Nephron (organoid): ENCODE measurements at regions not wholly inside any gene's neighbourhood (a gene's known extent, or its start where the extent isn't known, plus 50 kb on each side); places are given as distances from the start of the nearest gene placed in this dataset.
A peak's percentile ranks its signal among the peaks of the same experiment; 100 is the strongest.

ENCODE experiments used
- H3K27ac Mint-ChIP-seq, 3 experiments: 2 replicates each; pipeline ENCODE4 v1.8.0; 2020; ENCODE audit warnings: mixed read lengths in 3 of 3, mild to moderate bottlenecking in 2 of 3, moderate library complexity in 1 of 3
- H3K27me3 Mint-ChIP-seq: 2 replicates; pipeline ENCODE4 v1.8.0; 2021; ENCODE audit warnings: low read depth, mild to moderate bottlenecking, moderate library complexity, mixed read lengths
- H3K36me3 Mint-ChIP-seq: 2 replicates; pipeline ENCODE4 v1.8.0; 2020; ENCODE audit warnings: low read depth, mixed read lengths
- H3K4me1 Mint-ChIP-seq: 2 replicates; pipeline ENCODE4 v1.8.0; 2020; ENCODE audit warnings: mixed read lengths
- H3K4me3 Mint-ChIP-seq, 3 experiments: 2 replicates each; pipeline ENCODE4 v1.8.0; 2020; ENCODE audit warnings: mild to moderate bottlenecking in 3 of 3, mixed read lengths in 3 of 3, moderate library complexity in 2 of 3
- H3K9me3 Mint-ChIP-seq: 2 replicates; pipeline ENCODE4 v1.8.0; 2020; ENCODE audit warnings: mixed read lengths
- TF ChIP-seq, protein P1 (sequence below), 3 experiments: fragments of 200-600 bp; sonication (generic); IDR thresholded peaks; one replicate each; pipeline ENCODE4 v1.5.0; 2021; ENCODE audit warnings: antibody characterized with exemption in 3 of 3; ENCODE audit not compliant: unreplicated experiment in 3 of 3

DNA sequence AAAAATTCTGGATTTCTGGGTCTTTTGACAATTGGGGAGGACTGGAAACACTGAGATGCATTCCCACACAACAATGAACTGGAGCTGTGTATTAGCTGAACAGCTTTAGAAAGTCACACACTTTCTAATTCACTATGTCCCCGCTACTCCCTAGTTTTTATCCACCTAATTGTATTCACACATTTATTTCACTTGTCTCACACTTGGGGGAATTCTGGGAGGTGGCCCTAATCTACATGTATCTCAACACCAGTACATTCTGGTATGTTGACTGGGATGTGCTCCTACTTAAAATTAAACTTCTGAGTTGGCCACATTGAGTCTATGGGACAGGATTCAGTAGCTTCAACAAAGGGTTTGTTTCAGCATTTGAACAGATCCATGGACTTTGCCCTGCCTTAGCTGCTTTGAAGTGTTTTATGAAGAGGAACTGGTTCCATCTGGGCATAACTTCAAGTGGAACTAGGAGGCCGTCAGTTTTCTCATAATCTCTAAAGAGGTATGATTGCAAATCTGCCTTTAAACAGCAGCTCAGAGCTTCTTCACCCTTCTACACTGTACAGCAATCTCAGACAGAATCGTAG, 106.5 kb upstream of the CMC1 start:
- Mint-ChIP-seq H3K27ac (peak overlapping the region in 1 of 3 experiments; percentile 26), H3K4me1 (peaks cover 7% of the 10 kb centered on the region), H3K9me3 (no peaks in the 10 kb centered on the region), H3K4me3 (no peak overlapping the region), H3K36me3 (no peaks in the 10 kb centered on the region), H3K27me3 (no peaks in the 10 kb centered on the region)
- TF ChIP-seq, protein P1, sequence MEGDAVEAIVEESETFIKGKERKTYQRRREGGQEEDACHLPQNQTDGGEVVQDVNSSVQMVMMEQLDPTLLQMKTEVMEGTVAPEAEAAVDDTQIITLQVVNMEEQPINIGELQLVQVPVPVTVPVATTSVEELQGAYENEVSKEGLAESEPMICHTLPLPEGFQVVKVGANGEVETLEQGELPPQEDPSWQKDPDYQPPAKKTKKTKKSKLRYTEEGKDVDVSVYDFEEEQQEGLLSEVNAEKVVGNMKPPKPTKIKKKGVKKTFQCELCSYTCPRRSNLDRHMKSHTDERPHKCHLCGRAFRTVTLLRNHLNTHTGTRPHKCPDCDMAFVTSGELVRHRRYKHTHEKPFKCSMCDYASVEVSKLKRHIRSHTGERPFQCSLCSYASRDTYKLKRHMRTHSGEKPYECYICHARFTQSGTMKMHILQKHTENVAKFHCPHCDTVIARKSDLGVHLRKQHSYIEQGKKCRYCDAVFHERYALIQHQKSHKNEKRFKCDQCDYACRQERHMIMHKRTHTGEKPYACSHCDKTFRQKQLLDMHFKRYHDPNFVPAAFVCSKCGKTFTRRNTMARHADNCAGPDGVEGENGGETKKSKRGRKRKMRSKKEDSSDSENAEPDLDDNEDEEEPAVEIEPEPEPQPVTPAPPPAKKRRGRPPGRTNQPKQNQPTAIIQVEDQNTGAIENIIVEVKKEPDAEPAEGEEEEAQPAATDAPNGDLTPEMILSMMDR (IDR thresholded peaks at IDR 0.05; ENCODE audit: unreplicated experiment in 3 of 3) = no peak

DNA sequence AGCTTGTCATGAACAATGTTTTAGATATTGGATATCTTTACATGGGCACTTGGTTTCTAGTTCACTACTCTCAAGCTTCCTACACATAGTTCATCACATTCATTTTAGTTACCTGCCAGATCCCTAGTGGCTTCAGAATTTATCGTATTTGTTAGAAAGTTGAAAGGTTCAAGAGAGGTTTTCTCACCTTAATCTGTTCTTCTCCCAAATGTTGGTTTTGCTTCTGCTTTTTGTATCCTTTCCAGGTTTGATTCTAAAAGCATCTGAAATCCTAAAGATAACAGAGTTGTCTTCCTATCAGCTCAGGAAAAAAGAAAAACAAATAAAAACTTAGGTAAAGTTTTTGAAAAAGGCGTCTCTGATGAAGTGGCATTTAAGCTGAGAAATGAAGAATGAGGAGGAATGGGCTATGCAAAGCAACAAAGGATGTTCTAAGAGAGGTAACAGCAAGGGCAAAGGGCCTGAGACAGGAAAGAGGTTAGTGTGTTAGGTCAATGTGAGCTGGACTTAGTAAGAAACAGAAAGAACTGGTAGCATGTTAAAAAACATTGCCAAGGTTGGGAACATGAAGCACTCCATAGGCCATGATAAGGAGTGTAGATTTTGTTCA, 104.7 kb upstream of the CMC1 start:
- Mint-ChIP-seq H3K9me3 (no peaks in the 10 kb centered on the region), H3K27ac (no peak overlapping the region), H3K4me3 (no peak overlapping the region), H3K27me3 (no peaks in the 10 kb centered on the region), H3K36me3 (no peaks in the 10 kb centered on the region), H3K4me1 (peaks cover 7% of the 10 kb centered on the region)
- TF ChIP-seq, protein P1 (IDR thresholded peaks at IDR 0.05; ENCODE audit: unreplicated experiment in 3 of 3) = no peak

DNA sequence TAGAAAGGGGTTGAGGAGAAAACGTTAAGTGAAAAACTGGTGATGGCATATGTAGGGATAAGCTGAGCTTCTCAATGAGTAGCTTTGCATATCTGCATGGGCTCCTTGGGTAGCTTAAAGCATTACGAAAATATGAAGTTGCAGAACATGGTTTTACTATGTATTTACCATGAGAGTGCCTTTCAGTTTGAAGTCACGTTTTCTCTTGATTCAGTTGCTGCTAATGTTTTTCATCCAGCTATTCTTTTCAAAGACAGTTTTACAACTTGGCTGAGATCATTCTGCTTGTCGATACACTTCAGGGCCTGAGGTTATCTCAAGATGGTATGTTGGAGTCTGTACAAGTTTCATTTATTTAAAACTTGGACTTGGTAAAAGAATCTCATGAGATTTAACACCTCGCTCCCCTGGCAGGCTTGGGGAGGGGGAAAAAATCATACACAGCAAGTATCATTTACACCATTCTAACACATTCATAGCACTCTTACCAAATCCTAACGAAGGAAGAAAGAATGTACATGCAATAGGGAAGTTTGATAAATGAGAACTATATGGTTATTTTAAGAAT, 103.3 kb upstream of the CMC1 start:
- Mint-ChIP-seq H3K4me1 (peaks cover 1% of the 10 kb centered on the region), H3K27me3 (no peaks in the 10 kb centered on the region), H3K9me3 (no peaks in the 10 kb centered on the region), H3K4me3 (no peak overlapping the region), H3K27ac (peak overlapping the region in 1 of 3 experiments; percentile 38), H3K36me3 (no peaks in the 10 kb centered on the region)
- TF ChIP-seq, protein P1 (IDR thresholded peaks at IDR 0.05; ENCODE audit: unreplicated experiment in 3 of 3) = no peak

DNA sequence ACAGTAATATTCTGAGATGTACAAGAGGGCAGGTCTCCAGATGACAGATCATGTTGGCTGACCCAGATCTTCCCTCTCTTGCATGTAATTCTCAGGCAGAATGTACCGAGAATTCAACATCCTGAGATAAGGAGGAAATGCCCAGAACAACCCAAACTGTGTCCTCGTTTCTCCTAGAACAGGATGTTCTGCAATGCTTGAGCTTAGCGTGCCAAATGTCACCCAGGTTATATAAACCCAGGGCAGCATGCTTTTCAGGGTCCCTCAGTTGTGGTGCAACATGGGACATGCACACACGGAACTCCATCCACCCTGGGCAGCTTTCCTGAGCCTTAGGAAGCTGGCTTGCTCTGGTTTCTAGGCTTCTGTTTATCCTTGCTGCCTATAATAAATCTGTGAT, 102.1 kb upstream of the CMC1 start:
- no peaks in the 10 kb centered on the region for H3K4me1 Mint-ChIP-seq
- no peak overlapping the region for H3K4me3 Mint-ChIP-seq
- no peaks in the 10 kb centered on the region for H3K9me3 Mint-ChIP-seq
- no peak overlapping the region for H3K27ac Mint-ChIP-seq
- TF ChIP-seq, protein P1 (IDR thresholded peaks at IDR 0.05; ENCODE audit: unreplicated experiment in 3 of 3) = no peak
- H3K36me3 Mint-ChIP-seq = no peaks in the 10 kb centered on the region
- no peaks in the 10 kb centered on the region for H3K27me3 Mint-ChIP-seq

DNA sequence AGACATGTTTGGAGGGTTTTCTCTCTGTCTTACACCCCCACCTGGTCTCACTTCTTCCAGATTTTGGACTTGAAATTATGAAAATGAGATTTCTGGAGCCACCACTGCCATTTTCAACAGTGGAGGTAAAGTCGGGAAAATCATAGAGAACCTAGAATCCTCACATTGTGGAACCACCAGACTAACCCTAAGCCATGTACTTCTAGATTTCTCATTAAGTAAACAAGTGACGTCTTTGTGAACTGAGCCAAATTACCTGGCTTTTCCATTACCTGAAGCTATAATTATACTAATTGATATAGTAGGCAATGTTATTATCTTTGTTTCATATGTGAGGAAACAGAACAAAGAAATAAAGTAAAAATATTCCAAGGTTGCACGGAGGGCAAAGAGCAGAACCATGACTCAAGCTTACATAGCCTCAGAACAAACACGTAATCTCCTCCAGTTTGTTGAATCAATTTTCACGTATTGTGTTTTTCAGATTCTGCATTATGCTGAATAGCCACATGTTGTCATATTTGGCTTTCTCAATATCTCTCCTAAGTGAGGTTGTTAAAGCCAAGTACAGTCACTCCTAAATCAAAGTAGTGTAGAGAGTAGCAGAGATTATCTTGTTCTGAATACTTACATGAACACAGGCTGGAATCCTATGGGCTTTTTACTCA, 101.3 kb upstream of the CMC1 start:
- no peaks in the 10 kb centered on the region for H3K9me3 Mint-ChIP-seq
- no peak overlapping the region for H3K27ac Mint-ChIP-seq
- H3K4me3 Mint-ChIP-seq = no peak overlapping the region
- no peaks in the 10 kb centered on the region for H3K4me1 Mint-ChIP-seq
- TF ChIP-seq, protein P1 (IDR thresholded peaks at IDR 0.05; ENCODE audit: unreplicated experiment in 3 of 3) = no peak
- no peaks in the 10 kb centered on the region for H3K27me3 Mint-ChIP-seq
- H3K36me3 Mint-ChIP-seq = no peaks in the 10 kb centered on the region
